GM18873 (cell line): ENCODE measurements at regions not wholly inside any gene's neighbourhood (a gene's known extent, or its start where the extent isn't known, plus 50 kb on each side); places are given as distances from the start of the nearest gene placed in this dataset.
"Not testable (repeated sequence)": the region's sequence is repeated elsewhere in the genome, so short reads cannot be mapped to it uniquely, and the experiment has no call there.

Experiments
- ATAC-seq: cut with Tn5 transposase; IDR thresholded peaks from one replicate; pipeline ENCODE4 v1.9.1; 2021; ENCODE audit warnings: mild to moderate bottlenecking, moderate library complexity, moderate number of reproducible peaks; ENCODE audit not compliant: unreplicated experiment, low FRiP score

DNA sequence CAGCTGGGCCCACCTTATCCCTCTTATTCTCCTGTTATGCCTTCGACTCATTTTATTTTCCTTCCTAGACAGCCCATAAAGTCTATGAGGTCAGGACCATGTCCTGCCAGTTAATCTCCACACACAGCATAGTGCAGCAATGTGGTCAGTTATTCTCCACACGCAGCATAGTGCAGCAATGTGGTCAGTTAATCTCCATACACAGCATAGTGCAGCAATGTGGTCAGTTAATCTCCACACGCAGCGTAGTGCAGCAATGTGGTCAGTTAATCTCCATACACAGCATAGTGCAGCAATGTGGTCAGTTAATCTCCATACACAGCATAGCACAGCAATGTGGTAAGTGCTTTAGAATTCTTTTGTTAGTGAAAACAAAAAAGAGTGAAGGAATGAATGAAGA is 77.8 kb downstream of the TEX36 start:
- ATAC-seq: no peak

DNA sequence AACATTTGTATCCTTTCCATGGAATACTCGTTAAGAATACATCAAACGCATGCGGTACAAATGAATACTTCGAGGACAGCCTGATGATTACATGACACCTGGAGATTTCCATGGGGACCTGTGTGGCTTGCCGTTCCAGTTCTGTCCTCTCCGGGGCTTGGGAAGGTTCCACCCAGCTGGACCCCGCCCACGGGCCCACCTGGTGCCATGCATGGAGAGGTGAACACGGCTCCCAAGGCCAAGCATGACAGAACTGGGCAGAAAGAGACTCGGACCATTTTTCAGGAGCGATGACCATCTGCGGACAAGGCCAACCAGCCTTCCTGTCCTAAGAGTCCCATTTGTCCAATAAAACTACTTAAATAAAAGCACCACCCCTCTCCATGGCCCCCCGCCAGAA is 80.1 kb downstream of the TEX36 start:
- ATAC-seq: no peak

GRCh38 chr10:125599194-125599593 is 83.8 kb downstream of the TEX36 start:
- no peak for ATAC-seq

DNA sequence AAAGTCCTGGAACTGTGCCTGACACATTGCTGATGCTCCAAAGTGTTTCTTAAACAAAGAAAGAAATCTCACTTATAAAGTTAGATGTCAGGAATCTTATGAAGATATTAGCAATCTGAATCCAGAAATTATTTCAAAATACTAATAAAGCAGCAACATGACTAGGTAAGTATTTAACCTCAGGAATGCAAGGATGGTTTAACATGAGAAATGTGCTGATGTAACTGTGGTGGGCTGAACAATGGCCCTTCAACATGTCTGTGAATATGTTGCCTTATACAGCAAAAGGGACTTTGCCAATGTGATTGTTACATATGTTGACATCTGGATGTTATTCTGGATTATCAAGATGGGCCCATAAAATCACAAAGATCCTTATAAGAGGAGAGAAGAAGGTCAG is 87.1 kb downstream of the TEX36 start:
- no peak for ATAC-seq

- ATAC-seq: no peak
These were observed 89.3 kb downstream of the TEX36 start for GRCh38 chr10:125593644-125594043.

DNA sequence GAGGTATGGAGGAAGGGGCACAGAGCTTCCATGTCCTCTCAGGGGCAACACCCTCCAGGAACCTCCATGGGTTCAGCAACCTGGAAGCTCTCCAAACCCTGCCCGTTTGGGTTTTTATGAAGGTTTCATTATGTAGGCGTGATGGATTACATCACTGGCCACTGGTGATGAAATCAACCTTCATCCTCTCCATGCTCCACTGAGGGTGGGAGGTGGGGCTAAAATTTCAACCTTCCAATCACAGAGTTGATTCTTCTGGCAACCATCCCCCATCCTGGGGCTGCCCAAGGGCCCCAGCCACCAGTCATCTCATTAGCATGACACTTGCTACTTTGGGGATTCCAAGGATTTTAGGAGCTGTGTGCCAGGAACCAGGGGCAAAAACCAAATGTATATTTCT is 90.1 kb downstream of the TEX36 start:
- ATAC-seq: no peak

- no peak for ATAC-seq
These were observed 91.1 kb downstream of the TEX36 start for GRCh38 chr10:125591886-125592285.

- ATAC-seq: not testable (repeated sequence)
These were observed 94.2 kb downstream of the TEX36 start for GRCh38 chr10:125588738-125589137.

- no peak for ATAC-seq
These were observed 98.0 kb downstream of the TEX36 start for GRCh38 chr10:125584954-125585353.

GRCh38 chr10:125578658-125579315 is 104.2 kb downstream of the TEX36 start:
- ATAC-seq: no peak

GRCh38 chr10:125575843-125576242 is 107.1 kb downstream of the TEX36 start:
- ATAC-seq: no peak

DNA sequence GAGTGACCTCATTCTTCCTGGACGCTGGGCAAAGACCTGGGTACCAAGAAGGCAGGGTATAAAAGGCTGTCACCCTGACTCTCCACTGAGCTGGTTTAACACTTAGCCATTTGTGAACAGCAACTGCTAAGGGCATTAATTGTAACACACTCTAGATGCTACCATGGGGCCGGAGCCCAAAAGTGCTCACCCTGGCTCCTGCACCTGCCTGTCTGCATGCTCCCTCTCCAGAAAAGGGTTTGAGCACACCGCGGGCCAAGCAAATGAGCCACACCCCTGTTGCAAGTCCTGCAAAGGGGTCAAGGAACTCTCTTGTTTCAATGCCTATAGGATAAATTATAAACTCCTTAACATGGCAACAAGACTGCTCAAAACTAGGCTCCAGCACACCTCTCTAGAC is 114.8 kb downstream of the TEX36 start:
- ATAC-seq: no peak

DNA sequence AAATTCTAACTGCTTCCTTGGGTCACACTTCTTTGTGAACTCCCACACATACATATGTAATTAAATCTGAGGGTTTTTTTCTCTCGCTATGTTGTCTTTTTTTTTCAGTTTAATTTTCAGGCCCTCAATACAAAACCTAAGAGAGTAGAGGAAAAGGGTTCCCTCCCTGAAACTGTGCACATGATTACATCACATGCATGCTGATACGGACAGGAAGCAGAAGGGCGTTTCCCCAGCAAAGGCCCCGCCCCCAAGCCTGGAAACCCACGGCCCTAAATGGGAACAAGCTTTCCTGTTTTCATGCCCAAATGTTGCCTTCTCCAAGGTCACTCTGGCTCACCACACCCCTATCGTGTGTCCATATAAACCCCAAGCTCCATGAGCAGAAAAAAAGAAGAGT is 115.4 kb downstream of the TEX36 start:
- ATAC-seq: no peak

DNA sequence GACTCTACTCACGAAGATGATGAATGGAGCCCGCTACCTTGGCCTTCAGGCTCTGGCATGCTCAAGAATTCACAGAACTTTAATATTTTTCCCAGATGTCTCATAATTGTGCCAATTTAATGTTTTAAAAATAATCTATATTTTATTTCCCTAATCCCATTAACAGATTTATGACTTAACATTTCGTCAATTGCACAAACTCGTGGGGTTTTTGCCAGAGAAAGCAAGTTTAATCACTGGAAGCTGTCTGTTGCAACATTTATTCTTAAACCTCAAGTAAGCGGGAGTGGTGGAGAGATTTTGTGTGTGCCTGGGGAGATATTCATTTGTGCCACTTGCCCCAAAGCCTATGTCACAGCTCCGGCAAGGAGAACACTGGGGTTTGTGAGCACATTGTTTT is 117.9 kb downstream of the TEX36 start:
- no peak for ATAC-seq

DNA sequence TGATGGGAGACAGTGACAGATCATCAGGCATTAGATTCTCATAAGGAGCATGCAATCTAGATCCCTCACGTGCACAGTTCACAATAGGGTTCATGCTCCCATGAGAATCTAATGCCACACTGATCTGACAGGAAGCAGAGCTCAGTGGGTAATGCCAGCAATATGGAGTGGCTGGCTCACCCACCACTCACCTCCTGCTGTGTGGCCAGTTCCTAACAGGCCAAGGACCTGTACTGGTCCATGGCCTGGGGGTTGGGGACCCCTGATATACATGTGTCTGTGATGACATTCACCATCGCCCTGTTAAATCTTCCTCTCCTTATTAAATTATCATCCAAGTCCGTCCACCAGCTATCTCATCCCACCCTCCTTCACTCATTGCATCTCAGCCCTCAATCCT is 118.4 kb downstream of the TEX36 start:
- no peak for ATAC-seq

- ATAC-seq: no peak
These were observed 120.2 kb downstream of the TEX36 start for GRCh38 chr10:125562737-125563136.

DNA sequence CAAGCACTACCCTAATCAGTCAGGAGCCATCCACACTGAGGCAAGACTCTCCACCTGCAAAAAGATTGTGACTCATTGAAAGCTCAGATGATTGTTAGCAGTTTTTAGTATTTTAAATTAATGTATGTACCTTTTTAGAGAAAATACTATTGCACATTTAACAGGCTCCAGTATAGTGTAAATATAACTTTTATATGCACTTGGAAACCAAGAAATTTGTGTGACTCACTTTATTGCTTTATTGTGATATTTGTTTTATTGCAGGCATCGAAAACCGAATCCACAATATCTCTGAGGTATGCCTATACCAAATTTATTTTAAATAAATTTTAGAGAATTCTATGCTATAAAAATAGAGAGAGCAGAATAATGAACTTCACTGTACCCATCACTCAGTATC is 122.0 kb downstream of the TEX36 start:
- no peak for ATAC-seq

GRCh38 chr10:125559210-125559609 is 123.8 kb downstream of the TEX36 start:
- peak; percentile 96 for ATAC-seq

DNA sequence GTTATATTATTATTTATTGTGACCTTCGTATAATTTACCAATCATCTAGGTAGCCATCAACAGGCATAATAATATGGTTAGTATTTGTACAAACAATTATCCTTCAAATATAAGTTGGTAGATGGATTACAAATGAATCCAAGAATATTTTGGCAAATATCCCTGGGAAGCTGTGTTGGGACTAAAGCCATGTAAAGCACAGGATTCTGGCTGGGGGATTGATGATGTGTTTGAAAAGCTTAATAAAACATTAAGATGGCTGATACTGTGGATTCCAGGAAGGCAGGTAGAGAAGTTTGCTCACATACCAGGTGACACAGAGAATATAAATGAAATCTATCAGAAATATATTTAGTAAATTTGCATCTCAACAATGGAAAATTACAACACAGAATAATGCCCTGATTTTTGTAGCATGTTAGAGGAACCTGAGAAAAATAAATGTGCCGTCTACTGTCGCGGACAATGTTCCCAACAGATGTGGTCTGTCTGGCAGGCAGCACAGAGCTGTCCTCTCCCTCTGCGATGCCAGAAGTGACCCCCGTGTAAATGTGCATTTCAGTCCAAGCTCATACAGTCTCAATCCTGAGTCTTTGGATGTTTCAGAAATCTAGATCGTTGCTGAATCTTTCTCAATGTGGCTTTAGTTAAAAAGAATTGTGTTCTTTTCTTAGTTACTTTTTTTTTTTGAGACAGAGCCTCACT is 125.0 kb downstream of the TEX36 start:
- ATAC-seq: no peak

DNA sequence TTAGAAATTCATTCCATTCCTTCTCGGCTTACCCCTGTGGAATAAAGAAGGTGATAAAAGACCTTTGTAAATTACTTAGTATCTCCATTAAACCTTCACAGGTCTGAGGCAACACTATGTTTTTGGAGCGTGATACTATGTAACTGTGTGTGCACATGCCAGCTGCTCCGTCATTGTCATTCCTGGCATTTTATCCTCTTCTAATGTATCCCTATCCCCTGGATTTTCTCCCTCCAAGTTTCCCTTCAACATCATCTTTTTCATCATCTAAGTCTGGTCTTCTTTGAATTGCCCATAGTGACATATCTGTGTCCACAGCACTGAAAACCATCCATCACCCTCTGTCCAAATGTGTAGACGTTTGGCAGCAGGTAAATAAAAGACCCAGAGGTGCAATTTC is 125.7 kb downstream of the TEX36 start:
- no peak for ATAC-seq

DNA sequence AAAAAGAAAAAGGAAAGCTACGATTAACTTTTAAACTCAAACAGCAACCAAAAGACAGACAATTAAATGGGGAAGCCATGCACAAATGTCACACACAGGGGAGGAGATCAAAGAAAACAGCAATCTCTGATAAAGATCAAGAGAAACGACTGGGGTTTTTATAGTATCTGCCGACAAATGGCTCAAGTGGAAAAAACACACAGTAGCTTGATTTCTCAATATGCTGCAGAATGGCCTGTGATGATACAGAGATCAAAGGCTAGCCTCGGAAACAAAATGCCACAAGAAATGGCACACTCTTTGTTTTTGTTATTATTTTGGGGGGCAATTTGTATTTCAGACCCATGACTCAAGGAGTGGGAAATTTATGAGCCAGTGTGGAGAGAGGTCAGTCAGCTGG is 126.1 kb downstream of the TEX36 start:
- no peak for ATAC-seq

GRCh38 chr10:125555743-125556142 is 127.2 kb downstream of the TEX36 start:
- no peak for ATAC-seq
